ENCODE measurements at regions not wholly inside any gene's neighbourhood (a gene's known extent, or its start where the extent isn't known, plus 50 kb on each side); places are given as distances from the start of the nearest gene placed in this dataset.

DNA sequence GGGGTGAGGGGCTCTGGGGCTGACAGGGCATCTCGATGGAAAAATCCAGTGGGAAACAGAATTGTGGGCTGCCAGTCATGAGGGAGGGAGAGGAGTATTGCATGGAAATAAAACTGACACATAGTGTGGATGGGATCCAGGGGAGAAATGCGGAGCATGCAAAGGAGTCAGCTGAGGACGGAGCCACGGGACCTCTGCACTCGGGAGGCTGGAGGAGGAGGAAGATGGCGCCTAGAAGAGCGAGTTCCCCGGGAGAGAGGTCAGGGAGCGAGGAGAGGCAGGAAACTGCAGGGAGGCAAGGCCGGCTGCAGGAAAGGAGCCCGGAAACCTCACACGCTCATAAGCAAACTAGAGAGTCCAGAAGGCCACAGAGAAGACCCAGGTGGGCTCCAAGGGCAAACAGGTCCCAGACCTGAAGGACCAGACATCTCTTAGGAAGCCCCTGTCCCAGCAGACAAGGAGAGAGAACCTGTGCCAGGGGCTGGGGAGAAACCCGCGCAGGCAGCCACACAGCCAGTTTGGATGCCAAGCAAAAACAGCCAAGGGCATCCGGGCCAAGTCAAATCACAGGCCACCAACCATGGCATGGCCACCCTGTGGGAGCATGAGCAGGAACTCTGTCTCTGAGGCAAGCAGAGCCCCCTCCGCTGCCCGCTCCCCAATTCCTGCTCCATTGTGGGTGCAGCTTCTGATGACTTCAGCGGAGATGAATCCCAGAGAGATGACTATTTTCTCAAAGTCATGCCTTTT, 218.8 kb upstream of the ID2 start:
- Histone ChIP-seq H3K27ac (no peak overlapping the region), H3K9me3 (ENCODE audit: low read depth) (no peaks in the 10 kb centered on the region), H3K27me3 (peaks cover 7% of the 10 kb centered on the region), H3K36me3 (no peaks in the 10 kb centered on the region), H3K4me3 (no peak overlapping the region), H3K4me1 (ENCODE audit: low read depth) (no peaks in the 10 kb centered on the region)
- DNase-seq (ENCODE audit: low read depth in 1 of 2, low spot score in 1 of 2) = no peak
- no peak for TF ChIP-seq CTCF (IDR thresholded peaks at IDR 0.05; ENCODE audit: low read depth, low read length)

- DNase-seq (ENCODE audit: low read depth in 1 of 2, low spot score in 1 of 2) = no peak
- no peak for TF ChIP-seq CTCF (IDR thresholded peaks at IDR 0.05; ENCODE audit: low read depth, low read length)
- Histone ChIP-seq H3K36me3 (no peaks in the 10 kb centered on the region), H3K27ac (no peak overlapping the region), H3K9me3 (ENCODE audit: low read depth) (no peaks in the 10 kb centered on the region), H3K27me3 (no peaks in the 10 kb centered on the region), H3K4me3 (no peak overlapping the region), H3K4me1 (ENCODE audit: low read depth) (no peaks in the 10 kb centered on the region)
These were observed 216.3 kb upstream of the ID2 start for GRCh38 chr2:8465560-8465959.

GRCh38 chr2:8469709-8470493, 212.0 kb upstream of the ID2 start:
- Histone ChIP-seq H3K4me3 (no peak overlapping the region), H3K36me3 (no peaks in the 10 kb centered on the region), H3K27me3 (no peaks in the 10 kb centered on the region), H3K4me1 (ENCODE audit: low read depth) (no peaks in the 10 kb centered on the region), H3K27ac (no peak overlapping the region), H3K9me3 (ENCODE audit: low read depth) (no peaks in the 10 kb centered on the region)
- TF ChIP-seq CTCF (IDR thresholded peaks at IDR 0.05; ENCODE audit: low read depth, low read length) = no peak
- DNase-seq (ENCODE audit: low read depth in 1 of 2, low spot score in 1 of 2) = no peak

- no peak for TF ChIP-seq CTCF (IDR thresholded peaks at IDR 0.05; ENCODE audit: low read depth, low read length)
- Histone ChIP-seq H3K36me3 (no peaks in the 10 kb centered on the region), H3K4me3 (no peak overlapping the region), H3K27ac (no peak overlapping the region), H3K27me3 (no peaks in the 10 kb centered on the region), H3K9me3 (ENCODE audit: low read depth) (no peaks in the 10 kb centered on the region), H3K4me1 (ENCODE audit: low read depth) (peaks cover 10% of the 10 kb centered on the region)
- DNase-seq (ENCODE audit: low read depth in 1 of 2, low spot score in 1 of 2) = no peak
These were observed 209.1 kb upstream of the ID2 start for GRCh38 chr2:8472545-8473323.

GRCh38 chr2:8475349-8476031, 206.4 kb upstream of the ID2 start:
- no peak for TF ChIP-seq CTCF (IDR thresholded peaks at IDR 0.05; ENCODE audit: low read depth, low read length)
- no peak overlapping the region for H3K4me3 ChIP-seq
- H3K27ac ChIP-seq = no peak overlapping the region
- no peaks in the 10 kb centered on the region for H3K9me3 ChIP-seq (ENCODE audit: low read depth)
- no peak for DNase-seq (ENCODE audit: low read depth in 1 of 2, low spot score in 1 of 2)
- no peaks in the 10 kb centered on the region for H3K27me3 ChIP-seq
- H3K36me3 ChIP-seq = no peaks in the 10 kb centered on the region
- H3K4me1 ChIP-seq (ENCODE audit: low read depth) = peaks cover 29% of the 10 kb centered on the region
